Endothelial cell of umbilical vein (primary cell): ENCODE measurements at regions not wholly inside any gene's neighbourhood (a gene's known extent, or its start where the extent isn't known, plus 50 kb on each side); places are given as distances from the start of the nearest gene placed in this dataset.

Experiments
- BruUV-seq: library from RNA; stranded (reverse); fragments of 400-500 nt; replicated peaks from 2 replicates; lab custom pipeline; 2021; lab: Mats Ljungman, UMichigan
- CTCF ChIA-PET: fragments of 300-600, 350-600 bp; sonication (Branson Sonifier 250); formaldehyde crosslinking; loops from one replicate; lab custom pipeline; 2021; ENCODE audit warnings: antibody characterized with exemption, inconsistent platforms; lab: Charles Lee
- POLR2A ChIA-PET: fragments of 300-600, 350-600 bp; sonication (Branson Sonifier 250); formaldehyde crosslinking; loops from one replicate; lab custom pipeline; 2021; ENCODE audit warnings: antibody characterized with exemption, inconsistent platforms; lab: Charles Lee
- DNase-seq: peaks from one replicate; pipeline ENCODE4 v3.0.0-alpha.2; 2011; ENCODE audit warnings: low read depth, low spot score
- FAIRE-seq: peaks from 2 replicates; lab custom pipeline; 2011; peaks lifted over from hg19 to GRCh38; lab: Jason Lieb, UNC
- H2AFZ ChIP-seq: 2 replicates; pipeline ENCODE4 v1.6.0; 2012; ENCODE audit warnings: low read depth, low read length, control low read depth, inconsistent platforms
- H3K27ac ChIP-seq: 2 replicates; pipeline ENCODE4 v1.5.1; 2011; ENCODE audit warnings: low read depth, mild to moderate bottlenecking, control low read depth, low read length, moderate library complexity; ENCODE audit not compliant: insufficient read depth
- H3K27me3 ChIP-seq, 2 experiments: 2 replicates each; pipeline versions ENCODE4 v1.6.0 to v1.6.1; 2011; ENCODE audit warnings: low read length in 2 of 2, mixed read lengths in 1 of 2; ENCODE audit not compliant: control insufficient read depth in 2 of 2, insufficient read depth in 2 of 2
- H3K36me3 ChIP-seq, 2 experiments: 2 replicates in 1 of 2; 3 replicates in 1 of 2; pipeline ENCODE4 v1.5.1; 2011; ENCODE audit warnings: low read length in 2 of 2, mild to moderate bottlenecking in 1 of 2, moderate library complexity in 1 of 2; ENCODE audit not compliant: control insufficient read depth in 2 of 2, insufficient read depth in 2 of 2; ENCODE audit errors: extremely low read depth in 1 of 2
- H3K4me1 ChIP-seq: 3 replicates; pipeline ENCODE4 v1.5.1; 2011; ENCODE audit warnings: mild to moderate bottlenecking, low read length; ENCODE audit not compliant: control insufficient read depth, insufficient read depth; ENCODE audit errors: extremely low read depth
- H3K4me2 ChIP-seq: 2 replicates; pipeline ENCODE4 v1.6.1; 2011; ENCODE audit warnings: low read length, control low read depth, mixed read lengths; ENCODE audit not compliant: insufficient read depth
- H3K4me3 ChIP-seq, 3 experiments: fragments of 200-600 bp in 1 of 3; sonication (generic), shearing (Covaris generic) in 1 of 3; replicated peaks in 1 of 3; 2 replicates each; pipeline ENCODE4 v1.5.1; 2011 to 2016; ENCODE audit warnings: control low read depth in 3 of 3, low read length in 3 of 3, mild to moderate bottlenecking in 2 of 3, inconsistent platforms in 1 of 3, low read depth in 1 of 3, moderate library complexity in 1 of 3; ENCODE audit not compliant: insufficient read depth in 1 of 3
- H3K79me2 ChIP-seq: 2 replicates; pipeline ENCODE4 v1.6.0; 2012; ENCODE audit warnings: low read length, inconsistent platforms; ENCODE audit not compliant: control insufficient read depth, insufficient read depth
- H3K9ac ChIP-seq: replicated peaks from 2 replicates; pipeline ENCODE3; 2011; ENCODE audit warnings: low read length, control low read depth; ENCODE audit not compliant: insufficient read depth; ENCODE audit errors: extremely low read depth
- H3K9me1 ChIP-seq: replicated peaks from 3 replicates; pipeline ENCODE4 v1.6.0; 2011; ENCODE audit warnings: mild to moderate bottlenecking, low read length; ENCODE audit not compliant: control insufficient read depth, insufficient read depth; ENCODE audit errors: extremely low read depth
- H3K9me3 ChIP-seq: replicated peaks from 2 replicates; pipeline ENCODE4 v1.5.1; 2012; ENCODE audit warnings: low read length, inconsistent platforms; ENCODE audit not compliant: control insufficient read depth, insufficient read depth
- H4K20me1 ChIP-seq: replicated peaks from 2 replicates; pipeline ENCODE3; 2011; ENCODE audit warnings: mild to moderate bottlenecking, low read length; ENCODE audit not compliant: control insufficient read depth, insufficient read depth; ENCODE audit errors: extremely low read depth
- EZH2 ChIP-seq: IDR thresholded peaks from 2 replicates; pipeline ENCODE4 v1.6.1; 2012; ENCODE audit warnings: borderline replicate concordance, low read depth, mild to moderate bottlenecking, moderate library complexity, low read length, inconsistent platforms; ENCODE audit not compliant: severe bottlenecking
- FOS ChIP-seq: IDR thresholded peaks from 2 replicates; pipeline ENCODE4 v1.6.1; 2011; ENCODE audit warnings: mild to moderate bottlenecking, low read length, moderate library complexity, borderline replicate concordance; ENCODE audit not compliant: insufficient read depth
- GATA2 ChIP-seq: IDR thresholded peaks from 2 replicates; pipeline ENCODE4 v1.7.0; 2011; ENCODE audit warnings: low read depth, mild to moderate bottlenecking, moderate library complexity, mixed read lengths, low read length; ENCODE audit not compliant: insufficient read length, insufficient read depth
- MYC ChIP-seq: IDR thresholded peaks from one replicate; pipeline ENCODE4 v1.6.1; 2011; ENCODE audit warnings: mild to moderate bottlenecking, low read depth, low read length
- POLR2A ChIP-seq: IDR thresholded peaks from 2 replicates; pipeline ENCODE4 v1.6.1; 2012; ENCODE audit warnings: low read depth, mild to moderate bottlenecking, control low read depth, low read length
- POLR2AphosphoS5 ChIP-seq: IDR thresholded peaks from 2 replicates; pipeline ENCODE4 v1.6.1; 2012; ENCODE audit warnings: low read depth, mild to moderate bottlenecking, control low read depth, low read length, moderate library complexity; ENCODE audit not compliant: insufficient read depth
- dilution Hi-C: fragments of 300-500 bp; cut with MboI; formaldehyde crosslinking; loops from one replicate; pipeline ENCODE4 v1.15.0; 2019; ENCODE audit warnings: low sequenced_read_pairs; ENCODE audit not compliant: extremely low pct_ligation_motif_present
- intact Hi-C: fragments of 100-400 bp; cut with micrococcal nuclease; formaldehyde crosslinking; loops from one replicate; pipeline ENCODE4 v1.10.0; 2022
- TF ChIP-seq, protein P1 (sequence below), 2 donors: IDR thresholded peaks; 1 replicate in 1 of 2; 2 replicates in 1 of 2; pipeline ENCODE4 v1.5.1; 2011; ENCODE audit warnings: low read length in 2 of 2, mild to moderate bottlenecking in 2 of 2, moderate library complexity in 2 of 2, control low read depth in 1 of 2, inconsistent platforms in 1 of 2, low read depth in 1 of 2; ENCODE audit not compliant: insufficient read depth in 1 of 2; ENCODE audit errors: extremely low read depth in 1 of 2
- TF ChIP-seq, protein P2 (sequence below): IDR thresholded peaks from 2 replicates; pipeline ENCODE4 v1.6.1; 2011; ENCODE audit not compliant: insufficient read depth, insufficient read length

DNA sequence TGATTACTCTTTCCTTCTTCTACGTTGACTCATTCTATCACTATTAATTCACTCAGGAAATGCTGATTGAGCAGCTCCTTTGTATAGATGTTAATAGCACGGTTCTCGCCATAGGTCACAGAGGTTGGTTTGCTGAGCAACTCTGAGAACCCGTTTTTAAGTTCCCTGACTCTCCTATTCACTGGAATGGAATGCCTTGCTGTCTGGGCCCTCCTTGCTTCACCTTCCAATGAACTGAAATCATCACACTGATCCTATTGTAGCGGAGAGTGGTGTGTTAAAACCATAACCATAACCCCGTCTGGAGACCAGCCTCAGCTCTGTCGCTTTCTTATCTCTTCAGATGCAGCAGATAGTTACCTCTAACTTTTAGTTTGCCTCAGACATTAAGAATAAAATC lies 323.6 kb downstream of the GABRB3 start:
- ChIA-PET CTCF (no interaction called here), POLR2A (no interaction called here)
- peaks cover 6% of the 10 kb centered on the region for H3K9me3 ChIP-seq
- H3K27me3 ChIP-seq: no peaks in the 10 kb centered on the region
- no peaks in the 10 kb centered on the region for H3K4me1 ChIP-seq
- dilution Hi-C loops: no loop called here
- H3K9ac ChIP-seq: no peak overlapping the region
- no peak overlapping the region for H3K27ac ChIP-seq
- FAIRE-seq (no peak), DNase-seq (no peak)
- H4K20me1 ChIP-seq: no peaks in the 10 kb centered on the region
- H3K36me3 ChIP-seq: no peaks in the 10 kb centered on the region
- H3K4me3 ChIP-seq: no peak overlapping the region
- H3K79me2 ChIP-seq: no peaks in the 10 kb centered on the region
- TF ChIP-seq, protein P1, sequence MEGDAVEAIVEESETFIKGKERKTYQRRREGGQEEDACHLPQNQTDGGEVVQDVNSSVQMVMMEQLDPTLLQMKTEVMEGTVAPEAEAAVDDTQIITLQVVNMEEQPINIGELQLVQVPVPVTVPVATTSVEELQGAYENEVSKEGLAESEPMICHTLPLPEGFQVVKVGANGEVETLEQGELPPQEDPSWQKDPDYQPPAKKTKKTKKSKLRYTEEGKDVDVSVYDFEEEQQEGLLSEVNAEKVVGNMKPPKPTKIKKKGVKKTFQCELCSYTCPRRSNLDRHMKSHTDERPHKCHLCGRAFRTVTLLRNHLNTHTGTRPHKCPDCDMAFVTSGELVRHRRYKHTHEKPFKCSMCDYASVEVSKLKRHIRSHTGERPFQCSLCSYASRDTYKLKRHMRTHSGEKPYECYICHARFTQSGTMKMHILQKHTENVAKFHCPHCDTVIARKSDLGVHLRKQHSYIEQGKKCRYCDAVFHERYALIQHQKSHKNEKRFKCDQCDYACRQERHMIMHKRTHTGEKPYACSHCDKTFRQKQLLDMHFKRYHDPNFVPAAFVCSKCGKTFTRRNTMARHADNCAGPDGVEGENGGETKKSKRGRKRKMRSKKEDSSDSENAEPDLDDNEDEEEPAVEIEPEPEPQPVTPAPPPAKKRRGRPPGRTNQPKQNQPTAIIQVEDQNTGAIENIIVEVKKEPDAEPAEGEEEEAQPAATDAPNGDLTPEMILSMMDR (IDR thresholded peaks at IDR 0.05; ENCODE audit: extremely low read depth in 1 of 2, insufficient read depth in 1 of 2, low read depth in 1 of 2, low read length in 2 of 2): no peak
- no peak for TF ChIP-seq GATA2
- no peak for TF ChIP-seq POLR2AphosphoS5
- no peak for TF ChIP-seq POLR2A
- TF ChIP-seq, protein P2, sequence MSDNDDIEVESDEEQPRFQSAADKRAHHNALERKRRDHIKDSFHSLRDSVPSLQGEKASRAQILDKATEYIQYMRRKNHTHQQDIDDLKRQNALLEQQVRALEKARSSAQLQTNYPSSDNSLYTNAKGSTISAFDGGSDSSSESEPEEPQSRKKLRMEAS: no peak
- TF ChIP-seq EZH2: no peak
- no peak for TF ChIP-seq MYC
- no peak for TF ChIP-seq FOS
- intact Hi-C loops: no loop called here
- H3K4me2 ChIP-seq: no peak overlapping the region
- H3K9me1 ChIP-seq: no peaks in the 10 kb centered on the region
- BruUV-seq: no TSS peak
- H2AFZ ChIP-seq: no peak overlapping the region
